T-cell (primary cell): ENCODE measurements at regions not wholly inside any gene's neighbourhood (a gene's known extent, or its start where the extent isn't known, plus 50 kb on each side); places are given as distances from the start of the nearest gene placed in this dataset.

Experiments used
- ATAC-seq, 4 experiments: fragments of 200-7000 bp in 3 of 4; fragments of 150-1000 bp in 1 of 4; cut with Tn5 transposase; replicated peaks in 1 of 4; 1 replicate in 3 of 4; 2 replicates in 1 of 4; pipeline ENCODE4 v1.10.0; 2021; ENCODE audit warnings: moderate library complexity in 3 of 4, mild to moderate bottlenecking in 2 of 4, moderate number of reproducible peaks in 1 of 4
- CTCF ChIA-PET, 2 donors: fragments of 300-600 bp; sonication (Branson Sonifier 250); formaldehyde crosslinking; loops; one replicate each; lab custom pipeline; 2022; ENCODE audit warnings: antibody characterized with exemption in 2 of 2; lab: Charles Lee
- POLR2A ChIA-PET, 2 donors: fragments of 300-600 bp; sonication (Branson Sonifier 250); formaldehyde crosslinking; loops; one replicate each; lab custom pipeline; 2022; ENCODE audit warnings: antibody characterized with exemption in 2 of 2; lab: Charles Lee
- DNase-seq, 35 experiments: peaks; one replicate each; pipeline versions ENCODE4 v3.0.0 to v3.0.0-alpha.2; 2013 to 2023
- H3K27ac ChIP-seq: one replicate; pipeline ENCODE4 v1.5.1; 2013; ENCODE audit warnings: low read length
- H3K27me3 ChIP-seq, 2 experiments: replicated peaks in 1 of 2; 1 replicate in 1 of 2; 2 replicates in 1 of 2; pipeline versions ENCODE4 v1.6.1 to v1.7.0; 2013; ENCODE audit warnings: low read length in 1 of 2, mixed read lengths in 1 of 2; ENCODE audit not compliant: control insufficient read depth in 2 of 2, insufficient read depth in 2 of 2; ENCODE audit errors: extremely low read depth in 1 of 2
- H3K36me3 ChIP-seq, 2 donors: 1 replicate in 1 of 2; 2 replicates in 1 of 2; pipeline versions ENCODE4 v1.6.1 to v1.7.0; 2013; ENCODE audit warnings: low read length in 1 of 2; ENCODE audit not compliant: control insufficient read depth in 2 of 2, insufficient read depth in 1 of 2; ENCODE audit errors: extremely low read depth in 1 of 2
- H3K4me1 ChIP-seq, 2 experiments: 1 replicate in 1 of 2; 2 replicates in 1 of 2; pipeline versions ENCODE4 v1.6.1 to v1.7.0; 2013; ENCODE audit warnings: low read length in 2 of 2, mixed read lengths in 1 of 2; ENCODE audit not compliant: insufficient read depth in 2 of 2, control insufficient read depth in 1 of 2; ENCODE audit errors: extremely low read depth in 1 of 2
- H3K4me3 ChIP-seq, 2 donors: 1 replicate in 1 of 2; 2 replicates in 1 of 2; pipeline versions ENCODE4 v1.5.1 to v1.7.0; 2013; ENCODE audit warnings: mild to moderate bottlenecking in 2 of 2, low read length in 1 of 2, moderate library complexity in 1 of 2; ENCODE audit not compliant: control insufficient read depth in 1 of 2; ENCODE audit errors: extremely low read depth in 1 of 2
- H3K9me3 ChIP-seq: 2 replicates; pipeline ENCODE4 v1.7.0; 2013
- H3K27ac Mint-ChIP-seq, 2 donors: one replicate each; pipeline ENCODE4 v1.8.0; 2020 to 2021; ENCODE audit warnings: mild to moderate bottlenecking in 2 of 2, mixed read lengths in 2 of 2
- H3K27me3 Mint-ChIP-seq, 2 donors: one replicate each; pipeline ENCODE4 v1.8.0; 2021 to 2022; ENCODE audit warnings: mixed read lengths in 2 of 2
- H3K36me3 Mint-ChIP-seq: one replicate; pipeline ENCODE4 v1.8.0; 2021; ENCODE audit warnings: mixed read lengths
- H3K4me1 Mint-ChIP-seq, 3 donors: one replicate each; pipeline ENCODE4 v1.8.0; 2020 to 2022; ENCODE audit warnings: mixed read lengths in 3 of 3, mild to moderate bottlenecking in 1 of 3
- H3K4me3 Mint-ChIP-seq, 3 donors: one replicate each; pipeline ENCODE4 v1.8.0; 2020 to 2022; ENCODE audit warnings: mild to moderate bottlenecking in 3 of 3, mixed read lengths in 3 of 3, moderate library complexity in 3 of 3
- H3K9me3 Mint-ChIP-seq, 3 donors: one replicate each; pipeline ENCODE4 v1.8.0; 2020 to 2022; ENCODE audit warnings: mixed read lengths in 3 of 3
- WGBS: methylation state at CpG from one replicate; pipeline ENCODE4 v1.1.5; 2013; ENCODE audit warnings: missing lambda C conversion rate; ENCODE audit not compliant: insufficient coverage; 5-methylcytosine and 5-hydroxymethylcytosine counted together

- H3K9me3 Mint-ChIP-seq, result peaks cover 0 to 3% (median 0%) of the 10 kb centered on the region in 3 donors
- POLR2A ChIA-PET, result interaction anchor here in 1 of 2 donors (0.6 kb wide), 1 partner anchor 568 kb away, joined by 3 read pairs; no protein-coding TSS in a partner anchor
- H3K27ac Mint-ChIP-seq, result no peak overlapping the region
- H3K4me1 Mint-ChIP-seq, result no peaks in the 10 kb centered on the region
- no peaks in the 10 kb centered on the region for H3K27me3 ChIP-seq
- no peak for ATAC-seq
- no peak for DNase-seq
- H3K27ac ChIP-seq, result no peak overlapping the region
- no peaks in the 10 kb centered on the region for H3K36me3 ChIP-seq
- no peaks in the 10 kb centered on the region for H3K4me1 ChIP-seq
- H3K4me3 Mint-ChIP-seq, result no peak overlapping the region
- no peak overlapping the region for H3K4me3 ChIP-seq
- no peaks in the 10 kb centered on the region for H3K9me3 ChIP-seq
- CTCF ChIA-PET, result no interaction called here
- no peaks in the 10 kb centered on the region for H3K36me3 Mint-ChIP-seq
- no peaks in the 10 kb centered on the region for H3K27me3 Mint-ChIP-seq
Measured at GRCh38 chr5:156043351-156043750, 283.6 kb upstream of the SGCD start.

GRCh38 chr5:156051972-156052371 lies 275.0 kb upstream of the SGCD start:
- Mint-ChIP-seq H3K36me3 (no peaks in the 10 kb centered on the region), H3K27ac (no peak overlapping the region), H3K4me3 (no peak overlapping the region), H3K4me1 (no peaks in the 10 kb centered on the region), H3K27me3 (no peaks in the 10 kb centered on the region), H3K9me3 (no peaks in the 10 kb centered on the region)
- ChIA-PET POLR2A (no interaction called here), CTCF (no interaction called here)
- Histone ChIP-seq H3K27me3 (peaks cover 0 to 2% of the 10 kb centered on the region in 2 experiments), H3K9me3 (no peaks in the 10 kb centered on the region), H3K4me1 (no peaks in the 10 kb centered on the region), H3K27ac (no peak overlapping the region), H3K4me3 (no peak overlapping the region), H3K36me3 (no peaks in the 10 kb centered on the region)
- 60% methylated on average over 1 of the region's 3 CpGs for WGBS
- no peak for ATAC-seq
- no peak for DNase-seq

GRCh38 chr5:156052656-156053055 lies 274.3 kb upstream of the SGCD start:
- H3K27ac ChIP-seq, result no peak overlapping the region
- H3K36me3 Mint-ChIP-seq, result no peaks in the 10 kb centered on the region
- H3K36me3 ChIP-seq, result no peaks in the 10 kb centered on the region
- DNase-seq, result no peak
- H3K27me3 ChIP-seq, result peaks cover 0 to 2% of the 10 kb centered on the region in 2 experiments
- H3K4me3 ChIP-seq, result no peak overlapping the region
- H3K9me3 Mint-ChIP-seq, result no peaks in the 10 kb centered on the region
- no peaks in the 10 kb centered on the region for H3K4me1 Mint-ChIP-seq
- no peaks in the 10 kb centered on the region for H3K4me1 ChIP-seq
- ChIA-PET CTCF (no interaction called here), POLR2A (no interaction called here)
- no peaks in the 10 kb centered on the region for H3K9me3 ChIP-seq
- H3K27ac Mint-ChIP-seq, result no peak overlapping the region
- WGBS, result 20% methylated on average over 1 of the region's 1 CpG
- no peaks in the 10 kb centered on the region for H3K27me3 Mint-ChIP-seq
- no peak overlapping the region for H3K4me3 Mint-ChIP-seq
- no peak for ATAC-seq

GRCh38 chr5:156053056-156053455 lies 273.9 kb upstream of the SGCD start:
- Histone ChIP-seq H3K27ac (no peak overlapping the region), H3K36me3 (no peaks in the 10 kb centered on the region), H3K9me3 (no peaks in the 10 kb centered on the region), H3K27me3 (peaks cover 0 to 2% of the 10 kb centered on the region in 2 experiments), H3K4me1 (no peaks in the 10 kb centered on the region), H3K4me3 (no peak overlapping the region)
- no peak overlapping the region for H3K27ac Mint-ChIP-seq
- H3K4me1 Mint-ChIP-seq, result no peaks in the 10 kb centered on the region
- no peak overlapping the region for H3K4me3 Mint-ChIP-seq
- ChIA-PET POLR2A (no interaction called here), CTCF (no interaction called here)
- ATAC-seq, result no peak
- H3K9me3 Mint-ChIP-seq, result no peaks in the 10 kb centered on the region
- no peak for DNase-seq
- H3K36me3 Mint-ChIP-seq, result no peaks in the 10 kb centered on the region
- no peaks in the 10 kb centered on the region for H3K27me3 Mint-ChIP-seq
- no CpG with 5 or more reads among the region's 2 CpGs for WGBS

GRCh38 chr5:156076912-156077311 lies 250.1 kb upstream of the SGCD start:
- H3K36me3 ChIP-seq, result no peaks in the 10 kb centered on the region
- Mint-ChIP-seq H3K4me3 (no peak overlapping the region), H3K36me3 (no peaks in the 10 kb centered on the region), H3K27me3 (peaks cover 0 to 4% of the 10 kb centered on the region in 2 donors), H3K4me1 (no peaks in the 10 kb centered on the region), H3K9me3 (peaks cover 14 to 23% (median 17%) of the 10 kb centered on the region in 3 donors), H3K27ac (no peak overlapping the region)
- peaks cover 0 to 2% of the 10 kb centered on the region in 2 experiments for H3K27me3 ChIP-seq
- H3K4me3 ChIP-seq, result no peak overlapping the region
- H3K4me1 ChIP-seq, result no peaks in the 10 kb centered on the region
- DNase-seq (no peak), ATAC-seq (no peak)
- H3K9me3 ChIP-seq, result no peaks in the 10 kb centered on the region
- no peak overlapping the region for H3K27ac ChIP-seq
- WGBS, result no CpG with 5 or more reads among the region's 4 CpGs
- ChIA-PET POLR2A (no interaction called here), CTCF (no interaction called here)

- DNase-seq, result no peak
- Mint-ChIP-seq H3K36me3 (no peaks in the 10 kb centered on the region), H3K4me3 (no peak overlapping the region), H3K27me3 (no peaks in the 10 kb centered on the region), H3K27ac (no peak overlapping the region), H3K4me1 (no peaks in the 10 kb centered on the region), H3K9me3 (peaks cover 6 to 17% (median 7%) of the 10 kb centered on the region in 3 donors)
- Histone ChIP-seq H3K27ac (no peak overlapping the region), H3K27me3 (no peaks in the 10 kb centered on the region), H3K4me3 (no peak overlapping the region), H3K4me1 (no peaks in the 10 kb centered on the region), H3K9me3 (no peaks in the 10 kb centered on the region), H3K36me3 (no peaks in the 10 kb centered on the region)
- ATAC-seq, result no peak
- ChIA-PET POLR2A (no interaction called here), CTCF (no interaction called here)
- whole genome bisulfite sequencing, result no CpG with 5 or more reads among the region's 5 CpGs
Measured at GRCh38 chr5:156087577-156088110, 239.3 kb upstream of the SGCD start.
